Neural progenitor cell (in vitro differentiated cells): ENCODE measurements at regions not wholly inside any gene's neighbourhood (a gene's known extent, or its start where the extent isn't known, plus 50 kb on each side); places are given as distances from the start of the nearest gene placed in this dataset.

Experiments
- DNase-seq: peaks from one replicate; pipeline ENCODE4 v3.0.0-alpha.2; 2016; ENCODE audit warnings: low spot score
- H2AFZ ChIP-seq: fragments of 200-600 bp; sonication (generic); replicated peaks from 2 replicates; pipeline ENCODE4 v1.6.1; 2016; ENCODE audit warnings: antibody characterized with exemption
- H3F3A ChIP-seq: fragments of 200-600 bp; sonication (generic); 2 replicates; pipeline ENCODE4 v1.6.1; 2016; ENCODE audit warnings: antibody characterized with exemption, low read depth
- H3K27ac ChIP-seq: fragments of 200-600 bp; sonication (generic); 2 replicates; pipeline ENCODE4 v1.5.1; 2016; ENCODE audit warnings: mild to moderate bottlenecking
- H3K27me3 ChIP-seq: fragments of 200-600 bp; sonication (generic); 2 replicates; pipeline ENCODE4 v1.6.1; 2016; ENCODE audit warnings: mild to moderate bottlenecking, moderate library complexity
- H3K36me3 ChIP-seq: fragments of 200-600 bp; sonication (generic); 2 replicates; pipeline ENCODE4 v1.5.1; 2016
- H3K4me1 ChIP-seq: fragments of 200-600 bp; sonication (generic); 2 replicates; pipeline ENCODE4 v1.6.1; 2016; ENCODE audit warnings: mixed run types
- H3K4me2 ChIP-seq: fragments of 200-600 bp; sonication (generic); 2 replicates; pipeline ENCODE4 v1.6.1; 2016
- H3K4me3 ChIP-seq: fragments of 200-600 bp; sonication (generic); 2 replicates; pipeline ENCODE4 v1.5.1; 2016
- H3K79me2 ChIP-seq: fragments of 200-600 bp; sonication (generic); 2 replicates; pipeline ENCODE4 v1.6.1; 2016; ENCODE audit warnings: low read depth
- H3K9ac ChIP-seq: fragments of 200-600 bp; sonication (generic); 2 replicates; pipeline ENCODE4 v1.6.1; 2016
- H3K9me3 ChIP-seq: fragments of 200-600 bp; sonication (generic); 2 replicates; pipeline ENCODE4 v1.5.1; 2016; ENCODE audit warnings: low read depth
- H4K20me1 ChIP-seq: fragments of 200-600 bp; sonication (generic); 2 replicates; pipeline ENCODE4 v1.6.1; 2016; ENCODE audit warnings: low read depth
- H3K27ac Mint-ChIP-seq: 3 replicates; pipeline ENCODE4 v1.8.0; 2021; ENCODE audit warnings: mixed read lengths
- H3K27me3 Mint-ChIP-seq: 2 replicates; pipeline ENCODE4 v1.8.0; 2022; ENCODE audit warnings: low read depth, mild to moderate bottlenecking, inconsistent platforms, moderate library complexity, mixed read lengths; ENCODE audit not compliant: insufficient read depth
- H3K36me3 Mint-ChIP-seq: 3 replicates; pipeline ENCODE4 v1.8.0; 2021; ENCODE audit warnings: mixed read lengths
- H3K4me1 Mint-ChIP-seq: 3 replicates; pipeline ENCODE4 v1.8.0; 2021; ENCODE audit warnings: mixed read lengths
- H3K4me3 Mint-ChIP-seq: 3 replicates; pipeline ENCODE4 v1.8.0; 2021; ENCODE audit warnings: mild to moderate bottlenecking, moderate library complexity, mixed read lengths
- H3K9me3 Mint-ChIP-seq: 3 replicates; pipeline ENCODE4 v1.8.0; 2020; ENCODE audit warnings: mixed read lengths
- CTCF ChIP-seq: fragments of 200-600 bp; sonication (generic); IDR thresholded peaks from 2 replicates; pipeline ENCODE4 v1.5.1; 2017; ENCODE audit warnings: antibody characterized with exemption, mild to moderate bottlenecking
- EZH2 ChIP-seq: fragments of 200-600 bp; sonication (generic); IDR thresholded peaks from 2 replicates; pipeline ENCODE4 v1.6.1; 2017; ENCODE audit warnings: antibody characterized with exemption, mild to moderate bottlenecking, moderate library complexity
- EZH2phosphoT487 ChIP-seq: fragments of 200-600 bp; sonication (generic); IDR thresholded peaks from 2 replicates; pipeline ENCODE4 v1.6.1; 2017; ENCODE audit warnings: antibody characterized with exemption

- H3K4me3 Mint-ChIP-seq: no peak overlapping the region
- Histone ChIP-seq H3K27ac (no peak overlapping the region), H3K27me3 (no peaks in the 10 kb centered on the region), H3K4me1 (peaks cover 20% of the 10 kb centered on the region), H4K20me1 (no peaks in the 10 kb centered on the region), H3F3A (no peaks in the 10 kb centered on the region), H3K9ac (no peak overlapping the region), H3K4me3 (no peak overlapping the region), H3K4me2 (no peak overlapping the region), H3K9me3 (no peaks in the 10 kb centered on the region), H3K36me3 (no peaks in the 10 kb centered on the region), H3K79me2 (no peaks in the 10 kb centered on the region), H2AFZ (no peak overlapping the region)
- no peak overlapping the region for H3K27ac Mint-ChIP-seq
- TF ChIP-seq EZH2 (no peak), CTCF (no peak), EZH2phosphoT487 (no peak)
- peaks cover 62% of the 10 kb centered on the region for H3K4me1 Mint-ChIP-seq
- H3K9me3 Mint-ChIP-seq: peaks cover 2% of the 10 kb centered on the region
- DNase-seq: no peak
- no peaks in the 10 kb centered on the region for H3K36me3 Mint-ChIP-seq
- peaks cover 4% of the 10 kb centered on the region for H3K27me3 Mint-ChIP-seq
Measured at GRCh38 chr3:193962986-193963685, 172.8 kb upstream of the HES1 start.

- peaks cover 4% of the 10 kb centered on the region for H3K9me3 Mint-ChIP-seq
- Histone ChIP-seq H3K36me3 (no peaks in the 10 kb centered on the region), H2AFZ (no peak overlapping the region), H3K27me3 (no peaks in the 10 kb centered on the region), H3K4me2 (no peak overlapping the region), H3K9me3 (no peaks in the 10 kb centered on the region), H3K4me3 (no peak overlapping the region), H3K4me1 (peaks cover 20% of the 10 kb centered on the region), H3K79me2 (no peaks in the 10 kb centered on the region), H3K9ac (no peak overlapping the region), H3F3A (peaks cover 3% of the 10 kb centered on the region), H3K27ac (no peak overlapping the region), H4K20me1 (no peaks in the 10 kb centered on the region)
- H3K27ac Mint-ChIP-seq: peak overlapping the region; percentile 43
- no peak overlapping the region for H3K4me3 Mint-ChIP-seq
- no peak for TF ChIP-seq EZH2phosphoT487
- TF ChIP-seq CTCF: no peak
- TF ChIP-seq EZH2: no peak
- H3K27me3 Mint-ChIP-seq: peaks cover 4% of the 10 kb centered on the region
- DNase-seq: no peak
- peaks cover 56% of the 10 kb centered on the region for H3K4me1 Mint-ChIP-seq
- no peaks in the 10 kb centered on the region for H3K36me3 Mint-ChIP-seq
Measured at GRCh38 chr3:193963808-193964516, 172.0 kb upstream of the HES1 start.

GRCh38 chr3:193964517-193964880, 171.4 kb upstream of the HES1 start:
- Mint-ChIP-seq H3K9me3 (peaks cover 4% of the 10 kb centered on the region), H3K27me3 (peaks cover 4% of the 10 kb centered on the region), H3K36me3 (no peaks in the 10 kb centered on the region), H3K27ac (no peak overlapping the region), H3K4me3 (no peak overlapping the region), H3K4me1 (peaks cover 50% of the 10 kb centered on the region)
- TF ChIP-seq EZH2 (no peak), EZH2phosphoT487 (no peak), CTCF (no peak)
- H3K4me3 ChIP-seq: no peak overlapping the region
- H3K27ac ChIP-seq: no peak overlapping the region
- H3F3A ChIP-seq: peaks cover 9% of the 10 kb centered on the region
- no peaks in the 10 kb centered on the region for H4K20me1 ChIP-seq
- no peak overlapping the region for H3K4me2 ChIP-seq
- peaks cover 21% of the 10 kb centered on the region for H3K4me1 ChIP-seq
- no peaks in the 10 kb centered on the region for H3K79me2 ChIP-seq
- no peak overlapping the region for H2AFZ ChIP-seq
- DNase-seq: no peak
- H3K9ac ChIP-seq: no peak overlapping the region
- H3K9me3 ChIP-seq: no peaks in the 10 kb centered on the region
- no peaks in the 10 kb centered on the region for H3K36me3 ChIP-seq
- H3K27me3 ChIP-seq: no peaks in the 10 kb centered on the region
